GM18868 (cell line): ENCODE measurements at regions not wholly inside any gene's neighbourhood (a gene's known extent, or its start where the extent isn't known, plus 50 kb on each side); places are given as distances from the start of the nearest gene placed in this dataset.

Experiments used
- ATAC-seq: cut with Tn5 transposase; IDR thresholded peaks from one replicate; pipeline ENCODE4 v1.9.1; 2021; ENCODE audit warnings: mild to moderate bottlenecking, moderate library complexity; ENCODE audit not compliant: unreplicated experiment

DNA sequence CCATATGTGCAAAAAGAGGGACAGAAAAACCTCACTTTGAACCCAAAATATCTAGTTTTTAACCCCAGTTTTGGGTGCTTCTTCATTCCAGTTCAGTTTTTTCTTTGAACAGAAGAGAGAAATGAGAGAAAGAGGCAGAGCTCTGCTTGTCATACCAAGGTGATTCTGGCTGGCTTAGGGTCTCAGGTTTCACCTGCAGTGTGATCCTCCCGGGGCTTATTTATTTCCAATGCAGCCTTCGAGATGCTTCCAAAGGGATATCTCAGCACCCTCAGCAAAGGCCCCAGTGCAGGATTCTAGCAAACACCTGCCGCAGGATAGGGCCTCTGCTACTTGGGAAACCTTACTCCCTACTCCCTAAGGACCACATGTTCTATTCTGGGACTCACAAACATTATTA lies 131.3 kb downstream of the WDR11 start:
- ATAC-seq = no peak

DNA sequence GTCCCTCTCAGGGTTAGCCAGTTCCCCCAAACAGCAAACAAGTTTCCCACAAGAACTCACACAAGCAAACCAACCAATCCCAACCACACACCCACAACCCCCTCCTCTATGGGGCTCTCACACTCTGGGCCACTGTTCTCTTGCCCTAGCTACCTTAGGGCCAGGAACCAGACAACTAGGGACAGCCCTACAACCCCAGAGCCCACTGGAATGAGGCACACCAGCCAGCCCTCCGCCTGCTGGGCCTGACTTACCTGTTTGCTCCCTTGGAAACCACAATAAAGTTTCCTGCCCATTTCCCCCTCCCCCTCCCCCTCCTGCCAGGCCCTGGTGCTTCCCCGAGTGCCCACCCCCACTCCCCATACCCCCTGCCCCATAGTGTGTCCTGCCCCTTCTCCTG lies 132.6 kb downstream of the WDR11 start:
- no peak for ATAC-seq

DNA sequence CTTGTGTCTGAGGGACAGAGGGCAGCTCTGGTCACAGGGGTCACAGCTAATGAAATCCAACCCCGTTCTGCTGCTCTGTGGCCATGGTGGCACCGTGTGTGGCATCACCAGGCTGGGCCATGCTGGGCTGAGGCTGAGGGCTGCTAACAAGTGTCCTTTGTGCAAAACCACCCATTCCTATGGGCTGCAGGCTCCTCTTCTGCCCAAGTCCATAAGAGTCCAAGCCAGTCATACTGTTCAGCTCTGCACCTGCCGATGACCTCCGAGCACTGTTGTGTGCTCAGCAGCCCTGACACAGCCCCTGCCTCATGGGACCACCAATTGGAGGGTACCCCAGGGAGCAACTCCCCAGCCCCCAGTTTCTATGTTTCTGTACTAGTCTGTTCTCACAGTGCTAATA lies 133.1 kb downstream of the WDR11 start:
- no peak for ATAC-seq

DNA sequence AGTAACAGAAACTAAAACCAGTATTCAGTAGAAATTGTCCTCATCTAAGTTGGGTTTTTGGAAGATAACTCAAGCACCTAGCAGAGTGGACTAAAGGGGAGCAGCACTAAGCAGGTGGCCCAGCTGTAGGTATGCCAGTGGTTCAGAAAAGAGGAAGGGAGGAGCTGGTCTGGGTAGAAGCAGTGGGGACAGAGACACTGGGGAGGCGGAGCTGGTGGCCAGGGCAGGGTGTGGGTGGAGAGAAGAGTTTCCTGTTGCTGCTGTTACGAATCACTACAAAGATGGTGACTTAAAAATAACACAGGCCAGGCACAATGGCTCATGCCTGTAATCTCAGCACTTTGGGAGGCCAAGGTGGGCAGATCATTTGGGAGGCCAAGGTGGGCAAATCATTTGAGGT lies 136.2 kb downstream of the WDR11 start:
- ATAC-seq = no peak

DNA sequence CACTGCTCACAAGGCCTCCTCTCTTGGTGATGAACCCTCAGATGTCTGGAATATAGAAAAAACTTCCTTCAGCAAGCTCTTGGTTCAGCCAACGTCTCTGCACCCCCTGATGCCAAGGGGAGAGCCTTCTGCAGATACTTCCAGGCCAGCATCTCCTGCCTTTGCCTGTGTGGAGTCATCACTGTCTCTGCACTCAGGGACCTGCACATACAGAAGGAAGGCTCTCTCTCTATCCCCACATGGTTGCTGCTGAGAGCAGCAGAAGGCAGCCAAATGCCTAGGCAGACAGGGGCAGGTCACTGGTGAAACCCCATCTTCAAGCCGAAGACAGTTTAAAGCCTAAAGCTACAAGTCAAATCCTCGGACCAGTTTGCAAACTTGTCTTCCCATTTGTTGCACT lies 137.6 kb downstream of the WDR11 start:
- ATAC-seq = no peak

DNA sequence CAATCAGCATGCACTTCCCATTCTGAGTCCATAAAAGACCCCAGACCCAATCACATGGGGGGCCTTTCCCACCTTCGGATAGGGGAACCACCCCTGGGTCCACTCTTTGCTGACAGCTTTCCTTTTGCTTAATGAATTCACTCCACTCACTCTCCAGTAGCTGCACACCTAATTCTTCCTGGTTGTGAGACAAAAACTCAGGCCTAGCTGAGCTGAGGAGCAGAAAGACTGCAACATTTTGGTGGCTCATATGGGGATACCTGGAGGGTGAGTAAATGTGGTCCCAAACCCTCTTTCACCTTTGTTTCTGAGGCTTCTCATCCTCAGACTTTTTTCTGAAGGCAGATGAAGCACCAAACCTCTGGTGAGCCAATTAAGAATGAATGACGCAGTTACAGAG lies 138.1 kb downstream of the WDR11 start:
- ATAC-seq = no peak

DNA sequence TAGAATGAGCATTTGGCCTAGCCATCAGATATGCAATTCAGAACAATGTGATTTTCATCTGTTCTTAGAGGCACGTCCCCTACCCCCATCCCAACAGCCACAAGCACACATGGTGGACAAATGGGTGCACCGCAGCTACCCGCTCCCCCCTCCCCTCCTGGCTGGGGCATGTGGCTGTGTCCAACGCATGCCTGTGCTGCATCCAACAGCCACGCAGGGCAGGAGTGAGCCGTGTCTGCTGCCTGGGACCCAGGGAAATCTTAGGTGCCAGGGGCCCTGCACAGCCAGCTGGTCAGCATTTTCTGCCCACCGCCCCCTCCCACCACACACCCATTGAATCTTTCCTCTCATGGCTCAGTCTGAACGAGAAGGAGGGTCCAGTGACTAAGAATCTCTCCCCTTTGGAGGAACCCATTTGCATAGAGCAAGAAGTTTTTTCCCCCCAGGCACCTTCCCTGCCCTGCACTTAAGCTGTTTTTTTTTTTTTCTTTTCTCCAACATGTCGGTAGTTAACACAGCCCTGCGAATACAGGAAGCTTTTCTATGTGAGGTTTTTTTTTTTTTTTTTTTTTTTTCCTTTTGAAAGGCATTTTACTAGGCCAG lies 138.9 kb downstream of the WDR11 start:
- ATAC-seq = no peak

DNA sequence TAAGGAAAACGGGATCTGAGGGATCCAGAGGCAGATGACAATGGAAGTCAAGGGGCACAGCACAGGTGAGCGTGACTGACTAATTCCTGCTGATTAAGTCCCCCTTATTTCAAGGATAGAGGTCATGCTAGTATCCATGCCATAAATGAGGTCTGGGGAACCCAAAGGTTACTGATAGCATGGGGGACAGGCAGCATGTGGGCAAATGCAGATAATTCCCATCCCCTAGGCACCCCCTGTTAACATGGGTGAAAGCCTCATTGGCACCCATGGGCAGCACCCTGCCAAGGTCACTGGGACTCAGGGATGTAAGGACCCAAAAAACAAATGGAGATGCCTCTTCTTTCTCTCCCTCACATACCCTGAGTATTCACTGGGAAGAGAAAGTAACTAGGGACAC lies 139.7 kb downstream of the WDR11 start:
- no peak for ATAC-seq

DNA sequence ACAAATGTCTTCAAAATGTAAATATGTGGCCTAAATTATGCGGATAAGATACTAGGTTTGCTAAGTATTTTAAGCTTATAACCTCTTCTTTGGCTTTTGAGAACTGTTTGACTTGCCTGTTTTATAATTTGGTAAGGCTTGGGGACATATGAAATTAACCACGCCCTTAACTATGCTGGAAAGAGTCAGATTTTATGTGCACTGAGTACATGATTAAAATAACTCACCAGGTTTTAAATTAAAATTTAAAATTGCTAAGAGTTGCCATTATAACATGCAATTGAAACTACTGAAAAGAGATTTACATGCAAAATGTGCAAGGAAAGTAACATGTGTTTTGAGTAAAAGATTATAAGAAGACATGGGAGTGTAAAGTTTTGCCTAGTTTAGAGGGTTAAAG lies 141.9 kb downstream of the WDR11 start:
- ATAC-seq = no peak

DNA sequence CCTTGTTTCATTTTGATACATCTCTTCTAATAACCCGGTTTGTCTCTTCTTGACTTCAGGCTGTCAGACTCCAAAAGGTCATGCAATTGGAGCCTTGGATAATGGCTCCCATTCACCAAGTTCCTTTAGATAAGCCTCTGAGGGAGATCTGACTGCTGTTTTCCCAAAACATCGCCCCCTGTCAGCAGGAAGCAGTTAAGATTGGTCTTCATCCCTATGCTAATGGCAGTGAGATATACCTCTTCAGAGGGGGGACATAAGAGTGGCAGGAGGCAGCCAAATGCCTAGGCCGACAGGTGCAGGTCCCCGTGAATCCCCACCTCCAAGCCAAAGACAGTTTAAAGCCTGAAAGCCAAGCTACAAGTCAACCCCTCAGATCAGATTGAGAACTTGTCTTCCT lies 144.6 kb downstream of the WDR11 start:
- no peak for ATAC-seq

DNA sequence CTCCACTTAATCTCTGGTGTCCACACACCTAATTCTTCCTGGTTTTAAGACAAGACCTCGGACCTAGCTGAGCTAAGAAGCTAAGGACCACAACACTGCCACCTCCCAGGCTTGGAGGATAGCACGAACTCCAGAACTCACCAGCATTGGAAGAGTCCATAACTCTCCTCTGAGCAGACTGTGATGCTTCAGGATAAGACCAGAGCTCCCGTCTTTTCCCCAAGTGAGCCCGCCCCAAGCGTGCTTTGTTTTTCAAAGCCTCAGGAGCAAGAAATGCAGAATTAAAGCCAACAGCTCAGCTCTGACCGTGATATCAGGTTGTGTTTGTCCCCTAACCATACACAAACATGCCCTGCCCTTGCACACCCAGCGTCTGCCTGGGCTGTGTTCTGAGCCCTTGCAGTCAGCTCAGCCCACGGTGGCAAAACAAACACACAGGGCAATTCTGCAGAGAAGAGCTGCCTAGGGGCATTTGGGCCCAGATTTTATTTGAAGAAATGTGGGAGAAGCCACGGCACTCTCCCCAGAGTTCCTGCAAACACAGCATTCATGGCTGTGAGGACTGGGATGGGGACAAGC lies 145.4 kb downstream of the WDR11 start:
- ATAC-seq = no peak

DNA sequence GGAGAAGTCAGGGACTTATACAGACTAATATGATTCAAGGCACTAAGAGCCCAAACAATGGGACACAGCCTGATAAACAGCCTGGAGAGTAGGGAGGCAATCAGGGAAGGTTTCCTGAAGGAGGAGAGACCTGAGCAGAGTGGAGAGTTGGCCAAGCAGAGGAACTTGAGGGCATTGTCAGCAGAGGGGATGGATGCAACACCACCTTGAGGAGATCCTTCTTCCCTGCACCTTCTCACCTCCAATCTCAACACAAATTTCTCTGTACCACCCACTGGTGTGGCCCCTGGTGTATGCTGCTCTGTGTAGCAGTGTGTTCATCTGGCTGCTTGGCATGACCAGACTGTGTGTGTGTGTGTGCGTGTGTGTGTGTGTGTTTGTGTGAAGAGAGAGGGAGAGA lies 146.2 kb downstream of the WDR11 start:
- no peak for ATAC-seq

DNA sequence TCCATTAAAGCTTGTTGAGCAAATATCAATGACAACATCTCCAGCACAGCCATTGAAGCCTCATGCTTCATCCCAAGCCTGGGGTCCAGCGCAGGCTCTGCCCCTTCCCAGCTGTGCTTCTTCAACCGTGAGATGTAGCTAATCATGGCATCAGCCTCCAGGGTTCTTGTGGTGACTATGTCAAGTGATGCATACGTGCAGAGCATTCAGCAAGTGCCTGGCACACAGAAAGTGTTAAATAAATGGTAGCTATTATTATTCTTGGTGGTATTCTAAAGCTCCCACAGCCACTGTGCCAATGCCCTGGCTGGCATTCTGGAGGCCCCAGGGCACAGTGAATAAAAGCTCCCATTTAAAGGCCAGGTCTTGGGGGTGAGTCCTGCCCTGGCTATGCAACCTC lies 146.6 kb downstream of the WDR11 start:
- ATAC-seq = no peak

DNA sequence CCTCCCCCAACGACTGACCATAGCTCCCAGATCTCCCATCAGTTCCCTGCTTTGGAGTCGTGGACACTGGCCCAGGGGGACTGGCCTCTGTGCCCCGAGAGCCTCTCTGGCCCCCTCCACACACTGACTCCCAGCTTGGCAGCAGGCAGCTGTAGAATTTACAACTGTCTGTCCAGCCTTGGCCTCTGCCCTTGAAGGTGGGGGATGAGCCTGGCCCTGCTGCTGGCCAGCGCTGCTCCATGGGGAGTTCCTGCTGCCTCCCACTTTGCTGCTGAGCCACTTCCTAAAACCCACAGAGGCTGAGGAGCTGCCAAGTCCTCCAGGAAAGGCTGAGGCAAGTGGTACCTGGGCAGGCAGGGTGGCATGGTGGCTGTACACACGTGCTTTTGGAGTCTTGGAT lies 147.1 kb downstream of the WDR11 start:
- ATAC-seq = no peak

DNA sequence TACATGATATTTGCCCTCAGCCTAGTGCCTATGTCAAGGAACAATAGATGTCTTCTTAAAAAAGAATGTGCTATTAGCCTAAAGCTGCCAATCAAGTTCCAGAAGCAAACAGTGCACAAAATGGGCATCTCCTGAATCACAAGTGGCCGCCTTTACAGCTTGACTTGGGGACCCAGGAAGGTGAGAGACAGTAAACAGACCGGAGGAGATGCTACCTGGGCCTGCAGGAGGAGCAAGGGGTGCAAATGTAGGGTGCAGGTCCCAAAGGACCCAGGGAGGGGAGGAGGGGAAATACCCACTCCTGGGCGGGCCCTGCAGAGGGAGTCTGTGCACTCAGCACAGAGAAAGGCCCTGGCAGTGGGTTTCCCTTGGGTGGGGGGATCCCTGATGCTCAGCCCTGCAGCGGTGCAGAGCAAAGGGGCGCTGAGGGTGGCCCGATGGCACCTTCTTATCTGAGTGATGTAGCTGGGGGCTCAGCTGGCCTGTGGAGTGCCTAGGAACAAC lies 147.7 kb downstream of the WDR11 start:
- ATAC-seq = no peak

DNA sequence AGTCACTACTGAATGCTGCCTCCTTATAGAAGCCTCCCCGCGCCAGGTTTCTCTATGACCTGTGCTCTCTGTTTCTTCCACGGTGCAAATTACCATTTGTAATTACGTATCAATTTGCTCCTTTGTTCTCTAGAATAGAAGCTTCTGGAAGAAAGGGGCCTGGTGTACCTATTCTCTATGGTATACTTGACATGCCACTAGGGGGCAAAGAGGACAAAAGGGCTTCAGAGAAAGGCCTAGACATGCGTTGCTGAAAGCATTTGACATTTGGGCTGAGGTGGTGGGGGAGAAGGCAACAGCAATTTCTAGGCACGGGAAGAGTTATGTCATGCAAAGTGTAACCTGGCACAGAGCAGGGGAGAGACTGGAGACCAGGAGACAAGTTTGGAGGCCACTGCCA lies 148.7 kb downstream of the WDR11 start:
- no peak for ATAC-seq

DNA sequence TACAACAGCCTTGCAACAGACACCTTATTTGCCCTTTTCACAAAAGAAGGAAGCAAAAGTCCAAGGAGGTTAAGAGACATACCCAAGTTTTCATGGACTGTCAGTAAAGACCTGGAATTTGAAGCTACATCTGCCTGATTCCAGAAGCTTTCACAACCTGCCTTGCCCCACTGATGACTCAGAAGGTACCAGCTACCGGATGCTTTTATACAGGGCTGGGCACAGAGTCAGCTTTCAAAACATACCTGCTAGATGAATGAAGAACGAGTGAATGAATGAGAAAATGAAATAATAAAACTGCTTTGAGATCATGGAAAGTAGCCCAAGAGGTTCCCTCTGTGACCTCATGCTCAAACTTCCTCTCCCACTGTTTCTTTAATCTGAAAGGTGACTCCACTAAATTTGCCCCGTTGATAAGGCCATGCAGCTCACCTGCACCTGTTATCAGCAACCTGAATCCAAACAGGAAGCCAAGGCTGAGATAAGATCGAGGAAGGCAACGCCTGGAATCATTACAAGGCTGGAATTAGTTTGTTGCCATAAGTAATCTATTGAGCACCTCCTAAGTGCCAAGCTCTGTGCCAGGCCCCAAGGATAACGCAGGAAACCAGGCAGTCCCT lies 151.5 kb downstream of the WDR11 start:
- no peak for ATAC-seq

DNA sequence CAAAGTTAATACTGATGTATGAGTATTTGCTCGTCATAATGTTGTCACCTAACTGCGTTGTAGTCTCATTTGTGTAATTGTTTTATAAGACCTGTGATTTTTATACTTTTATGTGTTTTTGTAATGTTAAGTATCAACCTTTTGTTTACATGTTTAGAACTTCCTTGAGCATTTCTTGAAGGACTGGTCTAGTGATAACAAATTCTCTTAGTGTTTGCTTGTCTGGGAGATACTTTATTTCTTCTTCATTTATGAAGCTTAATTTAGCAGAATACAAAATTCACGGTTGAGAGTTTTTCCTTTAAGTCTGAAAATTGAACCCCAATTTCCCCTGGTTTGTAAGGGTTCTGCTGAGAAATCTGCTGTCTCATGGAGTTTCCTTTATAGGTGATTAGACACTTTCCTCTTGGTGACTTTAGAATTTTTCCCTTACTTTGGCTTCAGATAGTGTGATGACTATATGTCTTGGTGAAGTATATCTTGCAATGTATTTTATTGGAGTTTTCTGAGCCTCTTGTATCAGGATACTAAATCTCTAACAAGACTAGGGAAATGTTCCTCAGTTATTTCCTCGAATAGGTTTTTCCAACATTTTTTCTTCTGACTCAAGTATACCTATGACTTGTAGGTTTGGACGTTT lies 154.9 kb downstream of the WDR11 start:
- no peak for ATAC-seq

DNA sequence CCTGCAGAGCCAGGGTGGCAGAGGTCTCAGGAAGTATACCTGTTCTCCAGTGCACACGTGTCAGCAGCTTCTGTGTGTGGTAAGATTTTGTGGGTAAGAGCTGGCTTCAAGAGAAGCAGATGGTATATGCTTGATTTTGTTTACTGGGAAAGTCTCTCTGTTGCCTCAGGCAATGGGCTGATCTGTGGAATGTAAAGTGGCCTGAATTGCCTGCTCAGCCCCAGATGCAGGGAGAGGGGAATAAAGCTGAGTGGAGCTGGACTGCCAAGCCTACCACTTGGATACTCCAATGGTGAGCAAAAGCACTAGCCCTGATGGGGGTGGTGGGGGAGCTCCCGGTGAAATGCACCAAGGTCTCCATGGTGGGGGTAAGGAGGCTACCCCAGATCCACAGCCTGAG lies 156.1 kb downstream of the WDR11 start:
- ATAC-seq = no peak

DNA sequence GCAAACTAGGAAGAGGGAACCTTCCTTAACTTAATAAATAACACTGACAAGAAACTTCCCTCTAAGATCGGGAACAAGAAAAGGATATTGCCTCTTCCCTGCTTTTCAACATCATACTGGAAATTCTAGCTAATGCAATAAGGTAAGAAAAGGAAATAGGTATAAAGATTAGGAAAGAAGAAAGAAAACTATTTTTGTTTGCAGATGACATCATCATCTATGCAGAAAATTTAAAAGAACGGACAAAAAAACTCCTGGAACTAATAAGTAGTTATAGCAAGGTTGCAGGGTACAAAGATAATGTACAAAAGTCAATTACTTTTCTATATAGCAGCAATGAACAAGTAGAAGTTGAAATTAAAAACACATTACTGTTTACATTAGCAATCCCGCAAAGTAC lies 164.8 kb downstream of the WDR11 start:
- ATAC-seq = no peak

DNA sequence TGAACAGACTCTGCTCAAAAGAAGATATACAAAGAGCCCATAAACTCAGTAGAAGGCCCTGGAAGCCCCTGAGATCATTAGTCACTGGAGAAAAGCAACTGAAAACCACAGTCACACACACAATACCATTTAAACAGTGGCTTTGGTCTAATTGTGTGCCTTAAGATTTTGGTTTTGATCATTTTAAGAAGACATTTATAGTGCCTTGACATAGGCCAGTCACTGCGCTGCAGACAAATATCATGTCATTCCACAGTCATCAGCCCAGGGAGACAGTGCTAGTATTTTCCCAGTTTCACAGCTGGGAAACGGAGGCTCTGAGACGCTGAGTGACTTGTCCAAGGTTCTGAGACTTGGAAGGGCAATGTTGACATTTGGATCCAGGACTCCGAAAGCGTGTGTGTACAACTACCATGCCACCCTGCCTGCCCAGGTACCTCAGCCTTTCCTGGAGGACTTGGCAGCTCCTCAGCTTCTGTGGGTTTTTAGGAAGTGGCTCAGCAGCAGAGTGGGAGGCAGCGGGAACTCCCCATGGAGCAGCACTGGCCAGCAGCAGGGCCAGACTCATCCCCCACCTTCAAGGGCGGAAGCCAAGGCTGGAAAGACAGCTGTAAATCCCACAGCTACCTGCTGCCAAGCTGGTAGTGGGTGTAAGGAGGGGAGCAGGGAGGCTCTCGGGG lies 173.9 kb downstream of the WDR11 start:
- ATAC-seq = no peak

DNA sequence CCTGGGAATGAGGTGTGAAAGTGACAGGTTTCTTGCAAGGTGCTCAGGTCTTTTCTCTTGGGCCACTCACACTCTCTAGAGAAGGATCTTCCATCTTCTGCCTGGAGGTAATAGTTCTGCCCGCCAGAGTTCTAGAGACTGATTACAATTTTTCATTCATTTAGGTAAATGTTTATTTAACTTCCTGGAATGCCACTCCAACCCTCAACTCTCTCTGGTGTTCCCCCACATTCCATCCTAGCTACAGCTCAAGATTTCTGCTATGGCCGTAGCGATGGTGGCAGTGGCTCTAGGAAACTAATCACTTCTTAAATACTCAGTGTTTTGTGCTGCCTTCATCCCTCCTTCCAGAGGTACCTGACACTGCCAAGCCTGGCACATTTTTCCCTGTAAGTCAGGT lies 174.6 kb downstream of the WDR11 start:
- no peak for ATAC-seq
